ENCODE measurements at regions not wholly inside any gene's neighbourhood (a gene's known extent, or its start where the extent isn't known, plus 50 kb on each side); places are given as distances from the start of the nearest gene placed in this dataset.

GRCh38 chr6:144585217-144585814 is 300.2 kb downstream of the UTRN start:
- peak; percentile 69 for DNase-seq

- no peak for DNase-seq
These were observed 301.9 kb downstream of the UTRN start for GRCh38 chr6:144586986-144587385.

DNA sequence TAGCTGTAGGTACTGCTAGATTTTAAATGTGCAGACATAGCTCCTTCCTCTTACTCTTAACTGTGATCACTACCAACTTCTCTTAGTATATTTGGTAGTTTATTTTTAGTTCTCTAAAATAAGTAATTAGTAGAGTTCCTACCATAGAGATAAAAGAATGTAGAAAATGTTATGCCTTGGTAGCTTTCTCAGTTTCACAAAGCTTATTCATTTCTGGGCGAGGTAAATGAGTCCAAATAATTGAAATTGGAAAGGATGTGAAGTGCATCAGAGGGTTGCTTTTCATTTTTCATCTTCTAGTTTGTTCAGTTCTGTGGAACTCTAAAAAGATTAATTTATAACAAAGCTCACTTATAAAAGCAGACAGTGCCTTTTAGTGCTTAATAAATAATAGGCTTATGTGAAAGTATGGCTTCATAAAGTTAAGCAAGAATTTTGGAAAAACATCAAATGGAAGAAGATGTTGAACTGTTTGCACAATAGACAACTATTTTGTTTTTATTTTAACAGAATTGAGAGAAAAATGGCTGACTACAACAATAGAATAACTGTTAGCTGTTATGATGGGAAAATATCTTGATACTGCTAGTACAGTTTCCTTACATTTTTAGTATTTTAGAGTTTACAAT is 303.7 kb downstream of the UTRN start:
- DNase-seq: no peak

- no peak for DNase-seq
These were observed 305.4 kb downstream of the UTRN start for GRCh38 chr6:144590532-144590931.

GRCh38 chr6:144593392-144593791 is 308.3 kb downstream of the UTRN start:
- no peak for DNase-seq

DNA sequence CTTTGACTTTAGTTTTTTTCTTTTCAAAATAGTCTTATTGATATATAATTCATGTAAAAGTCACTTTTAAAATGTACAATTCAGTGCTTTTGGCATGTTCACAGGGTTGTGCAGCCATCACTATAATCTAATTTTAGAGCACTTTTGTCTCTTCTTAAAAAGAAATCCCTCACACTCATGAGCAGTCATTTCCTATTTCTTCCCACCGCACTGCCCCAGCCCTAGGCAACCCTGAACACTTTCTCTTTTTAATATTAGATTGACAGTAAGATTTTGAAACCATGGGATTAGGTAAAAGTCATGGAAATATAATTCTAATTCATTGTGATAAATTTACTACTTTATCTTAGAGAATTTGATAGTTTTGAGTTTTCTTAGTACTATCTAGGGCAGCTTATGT is 309.4 kb downstream of the UTRN start:
- no peak for DNase-seq

DNA sequence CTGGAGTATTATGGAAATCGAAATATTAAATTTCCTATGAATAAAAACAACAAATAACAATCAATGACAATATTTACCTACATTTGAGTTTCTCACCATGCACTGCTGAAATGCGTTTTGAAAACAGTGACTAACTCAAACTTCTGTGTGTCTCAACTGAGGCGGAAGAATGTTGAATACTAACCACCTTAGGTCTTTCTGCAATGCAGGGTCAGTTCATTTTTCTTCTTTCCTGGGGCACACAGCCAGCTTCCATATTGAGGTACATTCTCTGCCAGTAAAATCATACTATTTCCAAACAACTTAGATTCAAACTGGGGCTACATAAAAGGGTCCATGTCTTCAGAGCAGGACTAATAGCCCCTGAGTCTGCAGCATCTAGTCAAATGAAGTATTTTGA is 310.1 kb downstream of the UTRN start:
- DNase-seq: no peak

DNA sequence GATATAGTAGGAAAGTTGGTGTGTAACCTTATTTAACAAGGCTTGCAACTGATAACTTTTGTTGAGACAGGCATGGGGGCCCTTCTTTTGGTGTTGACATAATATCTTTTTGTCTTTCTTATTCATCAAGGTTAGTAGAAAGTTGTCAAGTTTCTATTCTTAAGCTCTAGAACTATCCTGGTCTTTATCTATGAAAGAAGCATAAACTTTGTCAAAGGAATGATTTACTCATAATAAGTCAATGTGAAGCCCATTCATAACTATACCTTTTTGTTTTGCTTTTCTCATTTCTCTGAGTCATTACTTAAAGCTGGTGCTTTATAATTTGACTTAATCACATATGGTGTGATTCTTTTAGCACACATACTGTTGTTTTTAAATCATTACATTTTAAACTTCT is 312.4 kb downstream of the UTRN start:
- DNase-seq: no peak

DNA sequence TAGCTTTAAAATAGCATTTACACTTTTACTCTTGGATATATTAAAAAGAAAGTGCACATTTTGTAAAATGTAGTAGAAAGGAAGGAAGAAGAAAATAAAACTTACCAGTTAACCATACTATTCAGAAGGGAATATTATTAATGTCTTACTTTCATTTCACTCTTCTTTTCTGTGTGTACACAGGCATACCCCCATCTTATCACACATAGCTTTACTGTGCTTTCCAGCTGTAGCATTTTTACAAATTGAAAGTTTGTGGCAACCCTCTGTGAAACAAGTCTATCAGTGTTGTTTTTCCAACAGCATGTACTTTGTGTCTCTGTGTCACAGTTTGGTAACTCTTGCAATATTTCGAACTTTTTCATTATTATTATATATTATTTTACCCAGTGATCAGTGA is 314.5 kb downstream of the UTRN start:
- DNase-seq: no peak

DNA sequence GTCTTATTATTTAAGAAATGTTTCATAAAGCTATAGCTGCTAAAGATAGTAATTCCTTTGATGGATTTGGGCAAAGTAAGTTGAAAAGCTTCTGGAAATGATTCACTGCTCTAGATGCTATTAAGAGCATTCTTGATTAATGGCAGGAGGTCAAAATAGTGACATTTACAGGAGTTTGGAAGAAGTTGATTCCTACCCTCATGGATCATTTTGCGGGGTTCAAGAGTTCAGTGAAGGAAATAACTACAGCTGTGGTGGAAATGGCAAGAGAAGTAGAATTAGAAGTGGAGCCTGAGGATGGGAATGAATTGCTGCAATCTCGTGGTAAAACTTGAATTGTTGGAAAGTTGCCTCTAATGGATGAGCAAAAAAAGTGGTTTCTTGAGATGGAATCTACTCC is 316.1 kb downstream of the UTRN start:
- no peak for DNase-seq

DNA sequence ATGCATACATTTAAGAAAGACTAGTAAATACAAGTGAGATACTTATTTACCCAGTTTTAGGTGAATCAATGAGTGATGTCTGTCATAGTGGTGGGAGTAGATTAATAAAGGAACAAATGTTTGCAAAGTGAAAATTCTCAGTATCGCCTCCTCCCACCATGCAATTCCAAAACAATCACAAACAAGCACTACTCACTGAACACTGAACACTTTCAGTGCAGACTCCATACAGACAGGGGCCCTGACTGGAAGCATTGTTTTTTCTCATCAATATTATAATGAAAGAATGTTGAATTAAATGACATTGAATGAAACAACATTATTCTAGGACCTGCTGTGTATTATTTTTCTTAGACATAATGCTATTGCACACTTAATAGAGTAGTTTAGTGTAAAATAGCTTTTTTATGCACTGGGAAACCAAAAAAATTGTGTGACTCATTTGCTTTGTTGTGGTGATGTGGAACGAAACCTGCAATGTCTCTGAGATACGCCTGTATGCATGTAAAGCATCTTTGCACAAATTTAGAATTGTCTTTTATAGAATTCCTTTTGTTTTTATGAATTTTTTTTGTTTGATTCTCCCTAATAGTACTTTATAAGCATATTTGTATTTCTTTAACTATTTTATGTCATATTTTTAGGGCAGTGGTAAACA is 317.5 kb downstream of the UTRN start:
- DNase-seq: no peak

GRCh38 chr6:144606083-144606482 is 320.9 kb downstream of the UTRN start:
- no peak for DNase-seq

DNA sequence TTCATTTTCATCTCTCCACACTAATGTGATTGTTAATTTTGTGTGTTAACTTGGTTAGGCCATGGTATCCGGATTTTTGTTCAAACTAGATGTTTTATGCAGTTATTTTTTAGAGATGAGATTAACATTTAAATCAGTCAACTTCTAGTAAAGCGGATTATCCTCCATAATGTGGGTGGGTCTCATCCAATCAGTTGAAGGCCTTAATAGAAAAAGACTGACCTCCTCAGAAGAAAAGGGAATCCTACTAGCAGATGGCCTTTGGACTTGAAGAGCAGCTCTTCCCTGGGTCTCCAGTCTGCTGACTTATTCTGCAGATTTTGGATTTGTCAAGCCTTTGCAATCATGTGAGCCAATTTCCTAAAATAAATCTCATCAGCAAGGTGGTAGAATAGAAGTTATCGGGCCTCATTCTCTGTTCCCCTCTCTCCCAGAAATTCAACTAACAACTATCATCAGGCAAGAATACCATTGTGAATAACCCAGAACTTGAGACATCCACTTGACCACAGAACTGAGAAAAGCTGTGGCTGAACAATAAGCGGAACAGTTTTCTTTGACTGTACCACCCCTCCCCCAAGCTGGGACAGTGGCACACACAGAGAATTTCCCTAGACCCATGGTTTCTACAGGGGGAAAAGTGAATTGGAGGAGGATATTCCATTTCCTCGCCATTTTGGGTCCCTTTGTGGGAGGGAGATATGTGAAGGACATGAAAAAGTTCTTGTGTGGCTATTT is 323.0 kb downstream of the UTRN start:
- no peak for DNase-seq

DNA sequence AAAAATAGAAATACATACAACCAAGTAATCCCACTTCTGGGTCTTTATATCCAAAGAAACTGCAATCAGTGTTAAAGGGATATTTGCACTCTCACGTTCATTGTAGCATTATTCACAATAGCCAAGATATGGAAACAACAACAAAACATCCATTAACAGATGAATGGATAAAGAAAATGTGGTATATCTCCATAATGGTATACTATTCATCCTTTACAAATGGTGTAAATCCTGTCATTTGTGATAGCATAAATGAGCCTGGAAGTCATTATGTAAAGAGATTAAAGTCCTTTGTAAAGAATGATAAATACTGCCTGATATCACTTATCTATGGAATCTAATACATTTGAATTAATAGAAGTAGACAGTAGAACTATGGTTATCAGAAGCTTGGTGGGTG is 327.7 kb downstream of the UTRN start:
- DNase-seq: no peak

DNA sequence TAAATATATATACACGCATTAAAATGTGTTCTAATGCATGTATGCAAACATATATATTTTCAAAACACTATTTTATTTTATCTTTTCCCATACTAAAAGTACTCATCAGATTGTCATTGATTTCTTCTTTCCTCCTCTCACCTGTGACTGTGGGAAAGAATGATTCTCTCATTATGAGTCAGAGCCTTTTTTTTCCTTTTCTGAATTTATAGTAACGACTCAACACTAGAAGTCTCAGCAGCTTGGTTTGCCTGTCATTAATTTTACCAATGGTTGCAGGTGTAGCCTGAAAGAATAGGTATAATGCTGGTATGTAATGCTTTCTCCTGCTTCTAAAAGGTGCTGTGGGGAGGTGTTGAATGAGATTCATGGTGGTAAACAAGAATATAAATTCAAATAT is 328.7 kb downstream of the UTRN start:
- DNase-seq: no peak

DNA sequence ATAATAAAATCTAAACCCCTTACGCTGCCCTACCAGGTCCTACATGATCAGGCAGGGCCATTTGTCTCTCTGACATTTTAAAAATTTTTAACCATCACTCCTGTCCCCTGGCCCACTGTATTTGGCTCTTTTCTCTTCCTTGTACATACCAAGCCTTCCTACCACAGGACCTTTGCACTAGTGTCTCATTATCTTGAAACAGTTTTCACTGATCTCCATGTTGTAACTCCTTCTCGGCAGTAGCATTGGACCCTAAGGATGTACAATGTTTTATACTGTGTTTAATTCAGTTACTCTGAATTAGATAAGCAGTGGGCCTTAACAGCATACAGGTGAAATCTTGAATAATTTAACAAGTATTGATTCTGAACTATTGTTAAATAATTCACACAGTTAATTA is 330.7 kb downstream of the UTRN start:
- no peak for DNase-seq

- DNase-seq: no peak
These were observed 332.1 kb downstream of the UTRN start for GRCh38 chr6:144617191-144617590.

DNA sequence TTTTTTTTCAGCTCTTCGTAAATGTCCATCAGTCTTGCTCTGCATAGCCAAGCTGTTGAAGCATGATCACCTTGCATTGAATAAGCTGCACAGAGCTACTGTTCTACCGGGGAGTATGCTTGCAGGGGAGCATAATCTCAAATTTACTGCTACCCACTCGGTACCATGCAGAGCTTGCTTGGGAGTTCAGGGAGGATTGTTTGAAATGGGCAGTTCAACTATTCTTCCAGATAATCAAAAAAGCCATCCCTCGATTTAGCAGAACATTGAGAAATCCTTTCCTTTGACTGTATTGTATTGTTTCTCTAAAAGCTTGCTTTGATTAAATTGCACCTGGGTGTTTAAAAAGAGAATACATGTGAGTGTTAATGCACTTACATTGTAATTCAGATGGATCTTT is 332.6 kb downstream of the UTRN start:
- no peak for DNase-seq

- DNase-seq: no peak
These were observed 334.8 kb downstream of the UTRN start for GRCh38 chr6:144619966-144620365.

DNA sequence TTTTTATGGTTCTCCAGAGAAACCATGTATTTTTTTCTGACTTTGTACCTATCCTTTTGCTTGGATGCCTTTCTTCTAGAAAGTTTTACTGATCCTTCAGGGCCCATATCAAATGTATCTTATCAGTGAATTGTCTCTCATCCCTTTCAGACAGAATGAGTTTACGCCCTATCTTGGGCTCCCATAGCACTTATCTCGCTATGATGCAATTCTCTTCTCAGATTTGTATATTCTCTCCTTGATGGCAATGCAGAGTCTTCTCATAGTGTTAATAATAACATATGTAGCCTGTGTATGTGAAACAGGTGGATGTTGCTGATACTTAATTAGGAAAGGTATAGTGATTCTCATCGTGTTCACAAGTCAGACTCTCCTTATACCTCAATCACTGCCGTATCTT is 336.2 kb downstream of the UTRN start:
- no peak for DNase-seq

- DNase-seq: no peak
These were observed 339.1 kb downstream of the UTRN start for GRCh38 chr6:144624246-144624645.

GRCh38 chr6:144624716-144625115 is 339.6 kb downstream of the UTRN start:
- DNase-seq: no peak

DNA sequence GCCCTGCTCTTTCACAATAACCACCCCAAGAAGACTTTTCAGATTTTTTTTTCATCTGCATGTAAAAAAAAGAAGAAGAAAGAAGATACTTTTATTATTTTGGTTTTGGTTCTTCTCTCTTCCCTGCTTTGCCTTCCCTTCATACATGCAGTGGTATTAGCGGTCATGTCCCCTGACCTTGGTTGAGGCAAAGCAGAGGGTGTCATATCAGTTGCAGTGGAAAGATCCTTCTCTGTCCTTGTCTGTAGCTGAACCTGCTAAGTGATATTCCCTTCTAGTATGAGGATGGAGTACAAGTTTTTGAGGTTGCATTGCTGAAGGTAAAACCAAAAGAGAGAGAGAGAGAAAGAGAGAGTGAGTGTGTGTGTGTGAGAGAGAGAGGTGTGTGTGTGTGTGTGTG is 345.7 kb downstream of the UTRN start:
- no peak for DNase-seq

GRCh38 chr6:144632266-144632665 is 347.1 kb downstream of the UTRN start:
- no peak for DNase-seq
